Dedifferentiated amniotic fluid mesenchymal stem cell (primary cell): ENCODE measurements at regions not wholly inside any gene's neighbourhood (a gene's known extent, or its start where the extent isn't known, plus 50 kb on each side); places are given as distances from the start of the nearest gene placed in this dataset.

ENCODE experiments used
- DNase-seq: peaks from one replicate; pipeline ENCODE4 v3.0.0-alpha.2; 2016; ENCODE audit errors: extremely low spot score

DNA sequence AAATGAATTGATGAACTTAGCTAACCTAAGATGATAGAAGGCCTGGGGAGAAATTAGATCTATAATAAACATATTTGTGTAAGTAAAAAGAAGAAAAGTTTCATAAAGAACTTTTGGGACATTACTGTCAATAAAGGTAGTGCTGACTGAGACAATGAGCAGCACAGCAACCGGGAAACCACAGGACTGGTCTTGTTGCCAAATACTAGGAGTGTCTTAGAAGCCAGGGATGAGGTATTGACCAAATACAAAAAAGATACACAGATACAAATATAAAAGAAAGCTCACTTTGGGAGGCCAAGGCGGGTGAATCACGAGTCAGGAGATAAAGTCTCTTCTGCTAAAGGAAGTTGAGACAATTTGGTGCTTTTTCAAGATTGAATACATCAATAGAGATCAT, 362.4 kb upstream of the ZNF385D start:
- no peak for DNase-seq

DNA sequence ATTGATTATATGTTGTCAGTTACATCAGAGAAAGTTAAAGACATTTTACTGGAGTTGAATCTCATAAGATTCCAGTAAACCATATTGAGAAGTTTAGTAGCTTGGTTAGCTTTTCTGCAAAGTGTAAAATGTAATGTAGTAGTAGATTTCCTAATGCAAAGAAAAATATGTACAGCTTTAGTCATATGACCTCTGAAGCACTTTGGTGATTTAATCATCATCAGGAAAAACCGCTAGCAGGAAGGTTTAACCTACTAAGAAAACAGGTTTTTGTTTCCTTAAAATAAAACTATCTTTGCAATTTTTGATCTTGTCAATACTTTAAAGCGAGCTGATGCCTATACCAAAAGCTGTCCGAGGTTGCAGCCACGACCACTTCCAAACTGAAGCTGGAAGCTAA, 364.6 kb upstream of the ZNF385D start:
- DNase-seq: no peak

GRCh38 chr3:22117091-22117490, 366.1 kb upstream of the ZNF385D start:
- no peak for DNase-seq

DNA sequence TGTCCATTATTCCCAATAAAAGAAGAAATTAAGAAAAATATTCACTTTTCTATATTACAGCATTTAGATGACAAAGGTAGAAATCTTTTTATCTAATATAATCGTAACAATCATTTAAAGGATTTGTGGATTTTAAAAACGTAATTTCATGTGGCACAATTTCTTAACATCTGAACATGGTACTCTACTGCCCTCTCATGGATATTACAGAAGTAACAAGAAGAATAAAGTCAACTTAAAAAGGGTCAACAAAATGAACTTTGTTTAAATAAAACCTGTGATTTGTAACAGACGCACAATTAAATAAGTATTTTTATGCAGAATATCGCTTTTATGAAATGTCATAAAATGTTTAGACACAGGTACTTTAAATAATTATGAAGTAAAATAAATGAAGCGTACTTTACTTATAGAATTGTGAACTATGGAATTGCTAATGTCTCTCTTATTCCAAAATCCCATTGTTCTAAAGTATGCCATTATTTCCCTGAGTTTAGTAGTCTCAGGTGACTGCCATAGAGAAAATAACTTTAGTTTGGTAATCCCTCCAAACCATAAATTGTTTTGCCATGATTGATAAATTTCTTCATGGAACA, 366.8 kb upstream of the ZNF385D start:
- peak; percentile 58 for DNase-seq

DNA sequence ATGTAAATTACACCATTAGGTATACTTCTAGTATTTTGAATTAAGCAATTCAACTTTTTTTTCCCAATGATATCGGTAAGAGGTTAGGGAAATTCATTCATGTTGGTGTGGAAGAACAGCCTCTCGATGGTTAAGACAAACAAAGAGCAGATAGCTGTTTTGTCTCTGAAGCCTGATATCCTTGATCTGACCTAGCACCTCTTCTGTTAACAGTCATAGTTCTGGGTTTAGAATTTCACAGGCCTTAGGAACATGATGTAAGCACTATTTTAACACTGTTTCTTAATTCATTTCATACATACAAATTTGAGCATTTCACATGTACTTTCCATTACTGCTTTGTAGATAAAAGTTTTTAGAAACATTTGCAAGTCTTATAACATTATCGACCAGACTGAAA, 367.5 kb upstream of the ZNF385D start:
- DNase-seq: no peak

GRCh38 chr3:22121068-22121701, 370.2 kb upstream of the ZNF385D start:
- no peak for DNase-seq

GRCh38 chr3:22122567-22122966, 371.6 kb upstream of the ZNF385D start:
- DNase-seq: no peak

- DNase-seq: no peak
Measured at GRCh38 chr3:22129101-22129500, 378.1 kb upstream of the ZNF385D start.

- no peak for DNase-seq
Measured at GRCh38 chr3:22141769-22142168, 390.8 kb upstream of the ZNF385D start.

- no peak for DNase-seq
Measured at GRCh38 chr3:22147161-22147560, 396.2 kb upstream of the ZNF385D start.

DNA sequence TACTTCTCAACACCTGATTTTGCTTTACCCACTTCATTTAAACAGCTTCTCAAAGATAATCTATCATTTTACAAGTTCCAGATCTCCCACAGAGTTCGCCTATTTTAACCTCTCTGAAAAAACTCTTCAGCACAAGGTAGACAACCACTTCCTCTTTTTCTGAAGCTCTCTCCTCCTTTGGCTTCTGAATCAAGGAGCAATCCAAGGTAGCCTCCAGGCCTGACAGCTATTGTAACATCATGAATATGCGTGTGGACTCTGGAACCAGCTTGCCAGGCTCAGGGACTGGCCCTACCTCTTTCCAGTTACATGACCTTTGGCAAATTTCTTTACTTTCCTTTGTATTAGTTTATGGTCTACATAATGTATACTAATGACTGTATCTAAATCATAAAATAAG, 405.9 kb upstream of the ZNF385D start:
- DNase-seq: no peak

GRCh38 chr3:22157848-22158247, 406.8 kb upstream of the ZNF385D start:
- DNase-seq: no peak

DNA sequence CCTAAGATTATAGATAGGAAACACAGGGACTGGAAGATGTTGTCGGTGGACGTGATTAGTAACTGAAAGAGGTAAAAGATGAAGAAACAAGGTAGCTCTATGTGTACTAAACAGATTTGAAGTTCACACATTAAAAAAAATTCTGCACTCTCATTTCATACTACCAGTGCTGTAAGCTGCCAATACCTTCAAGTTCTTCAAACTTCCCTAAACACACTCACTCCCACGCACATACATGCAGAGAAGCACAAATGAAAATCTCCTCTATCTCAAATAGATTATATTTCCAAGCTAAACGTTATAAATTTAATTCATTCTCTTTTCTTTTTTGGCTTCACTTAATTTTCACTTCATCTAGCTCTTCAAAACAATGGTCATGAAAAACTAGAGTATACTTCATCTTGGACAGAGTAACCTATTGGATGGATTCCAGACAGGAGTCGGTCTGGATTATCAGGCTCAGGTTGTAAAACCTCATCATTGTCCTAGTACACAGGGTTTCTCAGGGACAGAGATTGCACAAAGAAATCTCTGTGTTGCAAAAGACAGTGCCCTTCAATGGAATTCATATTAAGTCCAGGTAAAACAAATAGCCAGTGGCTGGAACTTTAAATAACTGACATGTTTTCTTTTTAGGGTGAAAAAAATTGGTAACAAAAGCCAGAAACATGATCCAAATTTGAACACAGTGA, 408.1 kb upstream of the ZNF385D start:
- no peak for DNase-seq

- DNase-seq: no peak
Measured at GRCh38 chr3:22161315-22161714, 410.3 kb upstream of the ZNF385D start.

- no peak for DNase-seq
Measured at GRCh38 chr3:22170370-22170769, 419.4 kb upstream of the ZNF385D start.

GRCh38 chr3:22172964-22173363, 422.0 kb upstream of the ZNF385D start:
- DNase-seq: no peak

- DNase-seq: no peak
Measured at GRCh38 chr3:22175947-22176346, 424.9 kb upstream of the ZNF385D start.

DNA sequence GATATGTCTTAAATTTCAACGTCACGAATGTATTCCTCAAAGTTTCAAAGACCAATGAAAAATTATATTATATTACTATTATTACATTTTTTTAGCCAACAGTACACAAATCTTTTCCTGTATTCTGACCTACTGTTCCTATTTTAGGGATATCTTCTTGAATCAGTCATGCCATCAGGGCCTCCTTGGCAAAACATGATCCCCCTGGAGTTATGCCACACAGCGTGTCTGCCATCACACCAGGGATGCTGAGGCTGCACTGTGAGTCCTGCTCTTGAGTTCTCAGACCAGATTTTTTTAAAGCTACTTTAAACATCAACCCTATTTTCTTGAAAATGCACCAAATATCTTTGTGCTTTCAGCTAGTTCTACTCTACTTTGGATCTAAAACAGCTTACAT, 425.9 kb upstream of the ZNF385D start:
- no peak for DNase-seq

GRCh38 chr3:22189616-22190015, 438.6 kb upstream of the ZNF385D start:
- no peak for DNase-seq

DNA sequence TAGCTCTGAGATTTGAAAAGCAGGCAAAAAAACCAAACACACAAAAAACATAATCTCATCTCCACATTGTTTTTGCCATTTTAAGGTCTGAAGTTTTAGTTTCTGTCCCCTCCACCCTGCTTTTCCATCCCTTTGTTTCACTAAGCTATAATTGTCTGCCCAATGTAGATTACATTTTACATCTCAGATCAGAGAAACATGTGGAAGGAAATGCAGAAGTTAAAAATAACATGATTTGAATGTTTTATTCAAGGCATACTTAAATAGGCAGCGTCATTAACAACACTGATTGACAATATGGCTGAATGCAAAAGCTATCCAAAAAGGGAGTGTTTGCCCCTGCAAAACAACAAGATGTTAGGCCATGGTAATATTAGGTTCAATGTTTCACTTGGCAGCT, 448.1 kb upstream of the ZNF385D start:
- DNase-seq: no peak

GRCh38 chr3:22208844-22209243, 457.8 kb upstream of the ZNF385D start:
- DNase-seq: no peak

DNA sequence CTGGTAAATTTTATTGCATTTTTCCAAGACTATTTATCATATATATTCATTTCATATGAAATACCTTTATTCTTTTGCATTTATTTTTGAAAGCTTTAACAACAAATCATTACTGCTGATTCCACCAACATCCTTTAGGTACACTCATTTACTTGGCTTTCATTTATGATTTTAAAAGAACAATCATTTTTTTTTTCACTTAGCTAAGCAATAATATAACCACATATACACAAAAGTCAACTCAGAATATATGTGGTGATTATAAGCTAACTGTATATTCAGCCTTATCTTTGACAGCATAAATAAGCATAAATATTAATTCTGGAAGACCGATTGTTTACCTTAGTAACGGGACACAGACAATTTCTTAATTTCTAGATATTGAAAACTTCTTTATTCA, 458.6 kb upstream of the ZNF385D start:
- no peak for DNase-seq

DNA sequence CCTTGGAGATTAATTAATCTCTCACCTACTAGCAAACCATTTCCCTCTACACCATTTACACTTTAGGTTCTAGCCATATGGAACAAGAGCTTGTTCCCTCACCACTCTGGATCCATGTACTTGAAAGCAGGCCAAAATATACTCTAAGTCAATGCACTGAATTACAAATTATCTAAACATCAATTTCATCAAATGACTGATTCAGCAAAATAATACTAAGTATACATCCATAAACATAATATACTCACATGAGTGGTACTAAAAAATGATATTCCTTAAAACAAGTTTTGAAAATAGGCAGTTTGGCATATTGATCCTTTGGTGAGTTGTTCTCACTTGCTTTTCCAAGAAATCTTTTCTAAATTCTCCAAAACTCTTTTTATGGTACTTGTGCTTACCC, 459.7 kb upstream of the ZNF385D start:
- DNase-seq: no peak
